Skeletal muscle tissue (tissue), 3 donors: ENCODE measurements at regions not wholly inside any gene's neighbourhood (a gene's known extent, or its start where the extent isn't known, plus 50 kb on each side); places are given as distances from the start of the nearest gene placed in this dataset.

Source experiments
- H3K27ac ChIP-seq: one replicate; pipeline ENCODE4 v1.7.0; 2013; ENCODE audit warnings: mild to moderate bottlenecking, low read depth, low read length, inconsistent platforms
- H3K27me3 ChIP-seq, 3 donors: one replicate each; pipeline ENCODE4 v1.7.0; 2013; ENCODE audit warnings: low read length in 3 of 3; ENCODE audit not compliant: control insufficient read depth in 3 of 3, insufficient read depth in 3 of 3
- H3K36me3 ChIP-seq, 3 donors: one replicate each; pipeline ENCODE4 v1.7.0; 2013; ENCODE audit warnings: low read length in 3 of 3; ENCODE audit not compliant: control insufficient read depth in 3 of 3, insufficient read depth in 3 of 3
- H3K4me1 ChIP-seq, 3 donors: one replicate each; pipeline ENCODE4 v1.7.0; 2013; ENCODE audit warnings: low read length in 3 of 3, mild to moderate bottlenecking in 3 of 3; ENCODE audit not compliant: control insufficient read depth in 3 of 3, insufficient read depth in 3 of 3
- H3K4me3 ChIP-seq, 3 donors: one replicate each; pipeline ENCODE4 v1.7.0; 2013; ENCODE audit warnings: low read length in 3 of 3
- H3K9ac ChIP-seq, 3 donors: one replicate each; pipeline ENCODE4 v1.7.0; 2013; ENCODE audit warnings: low read length in 3 of 3, mild to moderate bottlenecking in 3 of 3, moderate library complexity in 2 of 3, low read depth in 1 of 3
- H3K9me3 ChIP-seq, 3 donors: one replicate each; pipeline ENCODE4 v1.7.0; 2013; ENCODE audit warnings: low read length in 3 of 3; ENCODE audit not compliant: control insufficient read depth in 3 of 3
- donor health status: Osteomylitis.

DNA sequence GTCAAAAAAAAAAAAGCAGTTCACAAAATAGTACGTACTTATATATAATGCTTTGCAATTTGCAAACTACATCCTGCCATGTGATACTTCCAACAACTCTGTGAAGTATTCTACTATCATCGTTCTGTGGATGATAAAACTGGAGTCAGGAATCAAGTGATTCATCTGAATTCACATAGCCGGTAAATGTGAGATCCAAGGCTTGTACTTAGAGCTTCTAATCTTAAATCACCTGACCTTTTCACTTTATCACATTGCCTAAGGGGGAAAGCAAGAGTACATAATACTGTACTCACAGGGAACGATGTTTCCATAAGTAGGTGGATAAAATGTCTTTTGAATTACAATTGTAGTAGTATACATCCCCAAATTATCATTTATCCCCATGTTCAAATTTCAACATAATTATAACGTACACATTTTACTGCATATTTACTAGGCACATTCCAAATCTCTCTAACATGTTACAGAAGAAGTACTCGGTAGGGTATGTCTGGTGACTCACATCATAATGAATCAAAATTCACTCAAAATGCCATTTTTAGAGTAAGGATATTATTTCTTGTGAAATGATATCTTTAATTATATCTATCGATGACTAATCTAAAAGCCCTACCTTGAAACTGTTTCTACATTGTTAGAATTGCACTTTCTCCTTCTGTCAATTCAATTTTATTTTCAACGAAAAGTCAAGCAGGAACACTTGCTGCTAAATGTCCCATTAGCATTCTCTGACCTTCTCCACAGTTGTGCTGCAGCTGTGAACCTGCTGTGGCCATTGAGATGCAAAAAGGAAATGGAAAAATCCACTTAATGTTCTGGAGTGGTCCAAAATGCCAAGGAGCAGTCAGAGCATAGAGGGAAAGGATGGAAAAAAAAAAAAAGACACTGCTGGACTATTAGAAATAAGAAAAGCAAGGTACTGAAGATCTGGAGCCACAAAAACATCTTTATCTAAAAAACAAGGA, 78.9 kb downstream of the OR2K2 start:
- H3K27ac ChIP-seq = no peak overlapping the region
- no peak overlapping the region for H3K4me3 ChIP-seq
- no peaks in the 10 kb centered on the region for H3K27me3 ChIP-seq
- no peak overlapping the region for H3K9ac ChIP-seq
- no peaks in the 10 kb centered on the region for H3K4me1 ChIP-seq
- no peaks in the 10 kb centered on the region for H3K36me3 ChIP-seq
- no peaks in the 10 kb centered on the region for H3K9me3 ChIP-seq

DNA sequence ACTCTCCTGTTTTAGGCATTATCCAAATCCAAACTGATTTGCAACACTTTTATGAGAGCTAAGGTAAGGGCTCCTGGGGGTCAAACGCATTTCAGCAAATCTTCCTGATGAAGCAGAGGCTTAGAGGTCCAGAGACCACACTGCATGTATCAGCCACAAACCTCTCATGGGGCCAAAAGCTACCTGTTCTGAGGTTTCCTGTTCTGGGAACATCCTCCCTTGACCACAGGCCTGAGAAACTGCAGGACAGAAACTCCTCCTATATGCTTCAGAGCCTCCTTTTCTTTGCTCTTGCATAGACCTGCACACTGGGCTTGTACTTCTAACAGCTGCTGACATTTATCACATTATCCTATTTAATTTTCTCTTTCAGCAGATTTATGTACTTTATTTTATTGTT, 92.6 kb downstream of the OR2K2 start:
- Histone ChIP-seq H3K27me3 (no peaks in the 10 kb centered on the region), H3K9me3 (no peaks in the 10 kb centered on the region), H3K9ac (no peak overlapping the region), H3K36me3 (no peaks in the 10 kb centered on the region), H3K27ac (no peak overlapping the region), H3K4me1 (no peaks in the 10 kb centered on the region), H3K4me3 (no peak overlapping the region)

DNA sequence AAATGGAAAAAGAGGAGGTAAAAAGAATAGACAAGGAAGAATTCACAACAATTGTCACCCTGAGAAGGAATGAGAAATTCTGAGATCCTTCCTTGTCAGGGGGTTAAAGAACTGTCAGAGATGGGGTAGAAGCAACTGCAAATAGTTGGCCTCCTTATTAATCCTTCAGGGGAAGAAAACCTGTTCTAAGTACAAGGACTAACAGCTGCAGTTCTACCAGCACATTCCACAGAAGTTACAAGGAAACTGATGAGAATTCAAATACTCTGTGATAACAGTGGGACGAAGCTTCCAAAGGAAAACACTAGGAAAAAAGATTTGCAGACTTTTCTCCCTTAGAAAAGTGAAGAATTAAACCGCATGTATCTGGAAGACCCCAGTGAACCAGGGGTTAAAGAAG, 93.7 kb downstream of the OR2K2 start:
- no peaks in the 10 kb centered on the region for H3K36me3 ChIP-seq
- H3K4me3 ChIP-seq = no peak overlapping the region
- H3K4me1 ChIP-seq = no peaks in the 10 kb centered on the region
- H3K9ac ChIP-seq = no peak overlapping the region
- H3K27ac ChIP-seq = no peak overlapping the region
- no peaks in the 10 kb centered on the region for H3K27me3 ChIP-seq
- H3K9me3 ChIP-seq = no peaks in the 10 kb centered on the region

DNA sequence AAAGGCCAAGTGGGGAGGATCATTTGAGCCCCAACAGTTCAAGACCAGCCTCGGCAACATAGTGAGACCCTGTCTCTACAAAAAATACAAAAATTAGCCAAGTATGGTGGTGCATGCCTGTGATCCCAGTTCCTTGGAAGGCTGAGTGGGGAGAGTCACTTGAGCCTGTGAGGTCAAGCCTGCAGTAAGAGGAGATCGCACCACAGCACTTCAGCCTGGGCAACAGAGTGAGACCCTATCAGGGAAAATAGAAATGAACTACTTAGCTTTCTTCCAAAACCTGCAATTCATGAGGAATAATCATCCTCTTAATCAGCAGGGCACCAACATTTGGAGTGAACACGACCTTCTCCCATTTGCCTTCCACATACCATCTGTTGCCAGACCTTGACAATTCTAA, 96.1 kb downstream of the OR2K2 start:
- Histone ChIP-seq H3K27me3 (no peaks in the 10 kb centered on the region), H3K4me1 (no peaks in the 10 kb centered on the region), H3K9ac (no peak overlapping the region), H3K36me3 (no peaks in the 10 kb centered on the region), H3K27ac (no peak overlapping the region), H3K4me3 (no peak overlapping the region), H3K9me3 (no peaks in the 10 kb centered on the region)

DNA sequence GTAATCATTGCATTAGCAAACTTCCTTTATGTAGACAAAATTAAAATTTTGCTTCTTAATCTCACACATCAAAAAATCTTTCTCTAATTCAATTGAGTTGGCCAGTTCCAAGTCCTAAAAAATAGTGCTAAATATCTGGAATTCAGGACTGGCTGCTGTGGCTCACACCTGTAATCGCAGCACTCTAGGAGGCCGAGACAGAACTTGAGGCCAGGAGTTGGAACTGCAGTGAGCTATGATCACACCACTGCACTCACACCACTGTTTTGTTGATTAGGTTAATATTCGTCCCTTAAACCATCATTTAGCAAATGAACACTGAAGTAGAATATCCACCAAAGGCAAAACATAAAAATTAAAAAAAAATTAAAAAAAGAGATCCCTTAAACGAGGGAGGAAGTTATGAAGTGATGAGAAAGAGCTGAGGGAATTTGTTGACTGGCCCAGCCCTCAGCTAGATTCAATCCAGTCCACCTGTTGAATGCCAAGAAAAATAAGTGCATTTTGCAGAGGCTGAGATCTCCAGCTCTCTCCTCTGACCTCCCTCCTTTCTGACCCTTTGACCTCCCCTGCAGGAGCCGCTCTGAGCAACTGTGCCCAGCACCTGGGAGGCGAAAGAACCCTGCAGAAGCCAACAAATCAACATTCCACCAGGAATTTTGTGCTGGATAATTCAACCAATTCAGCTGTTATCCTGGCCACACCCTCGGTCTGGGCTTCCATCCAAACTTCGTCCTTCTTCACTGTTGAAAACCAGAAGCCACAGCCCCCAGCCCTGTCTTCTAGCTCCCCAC, 96.8 kb downstream of the OR2K2 start:
- no peaks in the 10 kb centered on the region for H3K27me3 ChIP-seq
- no peaks in the 10 kb centered on the region for H3K9me3 ChIP-seq
- no peaks in the 10 kb centered on the region for H3K4me1 ChIP-seq
- no peak overlapping the region for H3K4me3 ChIP-seq
- no peak overlapping the region for H3K9ac ChIP-seq
- H3K27ac ChIP-seq = no peak overlapping the region
- H3K36me3 ChIP-seq = no peaks in the 10 kb centered on the region

DNA sequence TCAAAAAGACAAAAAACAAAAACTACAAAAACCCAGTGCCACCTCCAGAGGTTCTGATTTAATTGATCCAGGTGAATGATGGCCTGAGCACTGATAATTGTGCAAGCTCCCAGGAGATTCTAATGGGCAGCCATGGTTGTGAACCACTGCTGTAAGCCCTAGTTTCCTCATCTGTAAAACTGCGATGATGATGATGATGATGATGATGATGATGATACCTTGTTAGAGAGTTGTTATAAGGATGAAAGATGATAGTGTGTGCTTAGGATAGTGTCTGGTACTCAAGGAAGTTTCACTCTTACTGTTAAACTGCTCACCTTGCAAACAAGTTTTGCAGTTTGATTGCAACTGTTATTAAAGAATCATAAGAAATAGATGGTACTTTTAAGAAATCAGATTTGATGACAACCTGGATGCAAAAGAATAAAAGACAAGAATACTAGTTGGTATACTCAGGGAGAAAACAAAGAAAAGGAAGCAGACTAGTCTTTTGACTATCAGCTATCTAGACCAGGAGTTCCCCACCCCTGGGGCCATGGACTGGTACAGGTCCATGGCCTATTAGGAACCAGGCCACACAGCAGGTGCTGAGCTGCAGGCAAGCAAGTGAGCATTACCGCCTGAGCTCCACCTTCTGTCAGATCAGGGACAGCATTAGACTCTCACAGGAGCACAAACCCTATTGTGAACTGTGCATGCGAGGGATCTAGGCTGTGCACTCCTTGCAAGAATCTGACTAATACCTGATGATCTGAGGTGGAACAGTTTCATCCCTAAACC, 98.0 kb downstream of the OR2K2 start:
- no peak overlapping the region for H3K9ac ChIP-seq
- no peaks in the 10 kb centered on the region for H3K36me3 ChIP-seq
- no peaks in the 10 kb centered on the region for H3K4me1 ChIP-seq
- no peaks in the 10 kb centered on the region for H3K27me3 ChIP-seq
- no peak overlapping the region for H3K27ac ChIP-seq
- no peak overlapping the region for H3K4me3 ChIP-seq
- H3K9me3 ChIP-seq = no peaks in the 10 kb centered on the region

DNA sequence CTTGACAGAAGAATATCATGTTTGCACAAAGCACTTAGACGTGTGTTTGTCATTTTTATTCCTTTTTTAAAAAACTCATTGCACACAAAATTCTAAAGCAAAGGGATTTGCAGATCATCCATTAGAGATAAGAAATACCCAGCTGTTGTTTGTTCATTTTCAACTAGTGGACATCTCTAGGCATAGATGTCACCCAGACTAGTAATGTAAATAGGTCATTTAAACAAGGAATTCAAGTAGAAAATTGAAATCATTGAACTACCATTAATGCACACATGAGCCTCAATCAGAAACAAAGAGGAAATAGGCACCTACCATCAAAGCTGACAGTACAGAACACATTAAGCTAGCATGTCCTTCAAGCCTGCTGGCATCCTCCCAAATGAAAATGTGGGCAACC, 107.3 kb downstream of the OR2K2 start:
- H3K27ac ChIP-seq = no peak overlapping the region
- H3K9me3 ChIP-seq = no peaks in the 10 kb centered on the region
- H3K4me1 ChIP-seq = no peaks in the 10 kb centered on the region
- no peak overlapping the region for H3K9ac ChIP-seq
- no peaks in the 10 kb centered on the region for H3K27me3 ChIP-seq
- H3K4me3 ChIP-seq = no peak overlapping the region
- no peaks in the 10 kb centered on the region for H3K36me3 ChIP-seq

DNA sequence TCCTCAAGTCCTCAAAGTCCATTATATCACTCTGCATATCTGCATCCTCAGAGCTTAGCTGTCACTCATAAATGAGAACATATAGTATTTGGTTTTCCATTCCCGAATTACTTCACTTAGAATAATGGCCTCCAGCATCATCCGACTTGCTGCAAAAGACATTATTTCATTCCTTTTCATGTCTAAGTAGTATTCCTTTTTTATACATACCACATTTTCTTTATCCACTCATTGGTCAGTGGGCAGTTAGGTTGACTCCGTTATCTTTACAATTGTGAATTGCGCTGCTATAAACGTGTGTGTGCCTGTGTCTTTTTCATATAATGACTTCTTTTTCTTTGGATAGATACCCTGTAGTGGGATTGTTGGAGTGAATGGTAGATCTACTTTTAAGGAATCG, 117.2 kb downstream of the OR2K2 start:
- Histone ChIP-seq H3K9ac (no peak overlapping the region), H3K27ac (no peak overlapping the region), H3K36me3 (no peaks in the 10 kb centered on the region), H3K9me3 (no peaks in the 10 kb centered on the region), H3K4me1 (no peaks in the 10 kb centered on the region), H3K4me3 (no peak overlapping the region), H3K27me3 (no peaks in the 10 kb centered on the region)

DNA sequence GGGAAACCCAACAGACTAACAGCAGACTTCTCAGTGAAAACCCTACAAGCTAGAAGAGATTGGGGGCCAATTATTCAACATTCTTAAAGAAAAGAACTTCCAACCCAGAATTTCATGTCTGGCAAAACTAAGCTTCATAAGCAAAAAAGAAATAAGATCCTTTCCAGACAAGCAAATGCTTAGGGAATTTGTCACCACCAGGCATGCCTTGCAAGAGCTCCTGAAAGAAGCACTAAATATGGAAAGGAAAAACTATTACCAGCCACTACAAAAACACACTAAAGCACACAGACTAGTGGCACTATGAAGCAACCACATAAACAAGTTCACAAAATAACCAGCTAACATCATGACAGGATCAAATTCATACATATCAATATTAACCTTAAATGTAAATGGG, 131.1 kb downstream of the OR2K2 start:
- Histone ChIP-seq H3K9ac (no peak overlapping the region), H3K4me3 (no peak overlapping the region), H3K27ac (no peak overlapping the region), H3K36me3 (no peaks in the 10 kb centered on the region), H3K27me3 (no peaks in the 10 kb centered on the region), H3K4me1 (no peaks in the 10 kb centered on the region), H3K9me3 (peaks cover 0 to 3% (median 0%) of the 10 kb centered on the region in 3 donors)
